Activated CD8-positive, alpha-beta memory T cell treated with anti-CD3 and anti-CD28 coated beads, Interleukin-2, amount 50 U/mL, for 24 hours (primary cell): ENCODE measurements at regions not wholly inside any gene's neighbourhood (a gene's known extent, or its start where the extent isn't known, plus 50 kb on each side); places are given as distances from the start of the nearest gene placed in this dataset.
"Not testable (repeated sequence)": the region's sequence is repeated elsewhere in the genome, so short reads cannot be mapped to it uniquely, and the experiment has no call there.

ENCODE experiments used
- DNase-seq: peaks from one replicate; pipeline ENCODE4 v3.0.0-alpha.2; 2020; ENCODE audit errors: extremely low read depth

DNA sequence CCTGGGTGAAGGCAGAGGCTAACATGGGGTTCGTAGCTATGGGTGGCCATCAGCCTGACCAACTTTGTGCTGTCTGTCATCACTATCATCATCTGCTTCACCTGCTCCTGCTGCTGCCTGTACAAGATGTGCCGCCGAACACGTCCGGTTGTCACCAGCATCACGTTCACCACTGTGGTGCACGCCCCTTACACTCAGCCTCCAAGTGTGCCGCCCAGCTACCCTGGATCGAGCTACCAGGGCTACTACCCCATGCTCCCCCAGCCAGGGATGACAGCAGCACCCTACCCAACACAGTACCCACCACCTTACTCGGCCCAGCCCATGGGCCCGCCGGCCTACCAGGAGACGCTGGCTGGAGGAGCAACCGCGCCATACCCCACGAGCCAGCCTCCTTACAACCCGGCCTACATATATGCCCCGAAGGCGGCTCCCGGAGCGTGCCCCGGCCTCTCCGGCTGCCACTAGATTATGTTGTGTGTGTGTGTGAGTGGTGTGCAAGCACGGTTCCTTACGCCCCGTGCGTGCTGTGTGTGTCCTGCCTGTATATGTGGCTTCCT is 213.4 kb upstream of the XIST start:
- DNase-seq = no peak

DNA sequence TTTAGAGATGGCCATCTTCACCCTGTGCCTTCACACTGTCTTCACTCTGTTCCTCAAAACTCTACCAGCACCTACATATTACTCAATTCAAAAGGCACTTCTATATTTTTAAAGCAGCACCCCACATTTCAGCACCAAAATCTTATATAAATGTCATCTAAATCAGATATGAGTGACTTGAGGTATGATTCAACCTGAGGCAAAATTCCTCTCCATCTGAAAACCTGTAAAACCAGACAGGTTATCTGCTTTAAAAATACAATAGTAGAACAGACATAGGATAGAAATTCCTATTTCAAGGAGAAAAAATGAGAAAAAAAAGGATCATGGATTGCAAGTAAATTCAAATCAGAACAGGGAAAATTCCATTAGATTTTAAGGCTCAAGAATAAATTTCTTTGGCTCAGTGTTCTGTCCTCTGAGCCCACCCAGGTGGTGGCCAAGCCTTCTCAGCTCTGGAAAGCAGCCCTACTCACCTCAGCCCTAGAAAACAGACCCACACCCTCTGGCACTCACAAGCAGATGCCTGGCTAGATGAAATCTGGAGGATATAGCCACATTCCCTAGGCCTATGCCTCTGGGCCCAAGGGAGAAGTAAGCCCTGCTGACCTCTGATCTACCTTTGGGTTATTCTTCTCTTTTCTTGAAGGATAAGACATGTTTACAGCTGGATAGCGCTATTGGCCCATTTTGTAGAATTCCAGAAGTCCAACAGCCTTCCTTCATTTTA is 211.1 kb upstream of the XIST start:
- no peak for DNase-seq

DNA sequence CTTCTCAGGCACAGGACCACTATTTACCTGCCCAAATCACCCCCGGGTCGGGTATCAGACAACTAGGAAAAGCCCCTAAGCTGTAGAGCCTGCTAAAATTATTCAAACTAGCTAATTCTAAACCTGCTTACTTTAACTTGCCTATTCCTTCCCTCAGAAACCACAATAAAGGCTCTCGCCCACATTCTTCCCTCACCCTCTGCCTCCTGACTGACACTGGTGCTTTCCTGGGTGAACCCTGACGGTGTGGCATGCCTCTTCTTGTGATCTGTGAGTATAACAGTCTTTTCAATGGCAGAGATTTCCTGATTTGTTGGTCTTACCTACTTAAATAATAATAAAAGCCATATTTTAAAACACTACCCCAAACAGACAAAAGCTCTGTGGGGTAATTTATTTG is 209.4 kb upstream of the XIST start:
- no peak for DNase-seq

DNA sequence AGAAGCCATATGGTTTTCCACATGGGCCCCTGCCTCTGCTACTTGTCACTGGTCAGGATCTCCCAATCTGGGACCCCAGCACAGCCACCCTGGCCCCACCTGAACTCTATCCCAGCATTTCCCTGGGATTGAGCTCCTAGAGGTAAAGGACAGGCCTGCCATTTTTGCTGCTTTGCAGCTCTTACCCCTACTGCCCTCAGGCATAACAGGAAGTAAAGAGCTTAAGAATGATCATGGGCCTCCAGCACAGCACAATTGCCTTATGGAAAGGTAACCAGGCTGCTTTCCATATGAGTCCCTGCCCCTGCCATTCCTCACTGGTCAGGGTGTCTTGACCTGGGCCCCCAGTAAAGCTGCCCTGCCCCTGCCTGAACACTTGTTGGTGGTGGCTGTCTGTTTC is 196.6 kb upstream of the XIST start:
- DNase-seq = no peak

DNA sequence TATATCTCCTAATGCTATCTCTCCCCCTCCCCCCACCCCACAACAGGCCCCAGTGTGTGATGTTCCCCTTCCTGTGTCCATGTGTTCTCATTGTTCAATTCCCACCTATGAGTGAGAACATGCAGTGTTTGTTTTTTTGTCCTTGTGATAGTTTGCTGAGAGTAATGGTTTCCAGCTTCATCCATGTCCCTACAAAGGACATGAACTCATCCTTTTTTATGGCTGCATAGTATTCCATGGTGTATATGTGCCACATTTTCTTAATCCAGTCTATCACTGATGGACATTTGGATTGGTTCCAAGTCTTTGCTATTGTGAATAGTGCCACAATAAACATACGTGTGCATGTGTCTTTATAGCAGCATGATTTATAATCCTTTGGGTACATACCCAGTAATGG is 181.6 kb upstream of the XIST start:
- DNase-seq = not testable (repeated sequence)

DNA sequence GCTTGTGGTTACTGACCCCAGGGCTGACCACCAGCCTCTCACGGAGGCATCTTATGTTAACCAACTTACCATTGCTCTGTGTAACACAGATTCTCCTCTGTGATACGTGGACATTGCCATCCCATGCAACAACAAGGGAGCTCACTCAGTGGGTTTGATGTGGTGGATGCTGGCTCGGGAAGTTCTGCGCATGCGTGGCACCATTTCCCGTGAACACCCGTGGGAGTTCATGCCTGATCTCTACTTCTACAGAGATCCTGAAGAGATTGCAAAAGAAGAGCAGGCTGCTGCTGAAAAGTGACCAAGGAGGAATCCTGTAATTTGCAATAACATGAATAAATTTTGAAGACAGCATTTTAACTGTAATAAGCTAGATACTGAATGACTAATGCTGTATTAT is 179.0 kb upstream of the XIST start:
- DNase-seq = not testable (repeated sequence)

DNA sequence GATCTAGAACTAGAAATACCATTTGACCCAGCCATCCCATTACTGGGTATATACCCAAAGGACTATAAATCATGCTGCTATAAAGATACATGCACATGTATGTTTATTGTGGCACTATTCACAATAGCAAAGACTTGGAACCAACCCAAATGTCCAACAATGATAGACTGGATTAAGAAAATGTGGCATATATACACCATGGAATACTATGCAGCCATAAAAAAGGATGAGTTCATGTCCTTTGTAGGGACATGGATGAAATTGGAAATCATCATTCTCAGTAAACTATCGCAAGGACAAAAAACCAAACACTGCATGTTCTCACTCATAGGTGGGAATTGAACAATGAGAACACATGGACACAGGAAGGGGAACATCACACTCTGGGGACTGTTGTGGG is 178.3 kb upstream of the XIST start:
- not testable (repeated sequence) for DNase-seq

DNA sequence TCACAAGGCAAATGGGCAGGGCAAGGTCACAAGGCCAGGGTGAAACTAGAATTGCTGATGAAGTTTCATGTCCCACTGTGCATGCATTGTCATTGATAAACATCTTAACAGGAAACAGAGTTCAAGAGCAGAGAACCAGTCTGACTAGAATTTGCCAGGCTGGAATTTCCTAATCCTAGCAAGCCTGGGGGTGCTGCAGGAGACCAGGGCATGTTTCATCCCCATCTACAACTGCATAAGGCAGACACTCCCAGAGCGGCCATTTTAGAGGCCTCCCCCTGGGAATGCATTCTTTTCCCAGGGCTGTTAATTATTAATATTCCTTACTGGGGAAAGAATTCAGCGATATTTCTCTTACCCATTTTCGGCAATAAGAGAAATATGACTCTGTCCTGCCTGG is 172.6 kb upstream of the XIST start:
- not testable (repeated sequence) for DNase-seq

DNA sequence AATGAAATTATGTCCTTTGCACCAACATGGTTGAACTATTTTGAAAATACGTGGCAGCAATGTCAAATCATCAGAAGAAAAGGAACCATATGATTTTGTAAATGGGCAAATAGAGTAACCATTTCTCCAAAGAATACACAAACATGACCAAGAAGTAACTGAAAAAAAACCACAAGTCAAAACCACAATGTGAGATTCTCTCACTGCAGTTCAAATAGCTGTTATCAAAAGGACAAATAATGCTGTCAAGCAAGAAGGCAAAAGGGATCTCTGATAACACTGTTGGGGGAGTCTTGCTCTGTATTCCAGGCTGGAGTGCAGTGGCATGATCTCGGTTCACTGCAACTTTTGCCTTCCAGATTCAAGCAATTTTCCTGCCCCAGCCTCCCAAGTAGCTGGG is 170.7 kb upstream of the XIST start:
- DNase-seq = no peak

DNA sequence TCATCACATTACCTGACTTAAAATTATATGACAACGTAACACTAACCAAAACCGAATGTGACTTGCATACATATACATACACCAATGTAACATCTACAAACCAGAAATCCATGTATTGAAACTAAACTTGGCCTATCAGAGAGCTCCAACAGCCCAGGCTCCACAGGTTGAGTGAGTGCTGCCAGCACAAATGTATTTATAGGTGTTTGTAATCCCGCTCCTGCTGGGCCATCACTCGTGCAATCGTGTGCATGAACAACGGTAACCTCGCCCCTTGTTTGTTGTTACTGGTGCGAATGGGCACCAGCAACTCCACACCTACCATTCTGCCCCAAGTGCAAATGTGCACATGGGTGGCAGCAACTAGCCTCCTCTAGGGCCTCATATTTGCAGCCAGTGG is 165.7 kb upstream of the XIST start:
- DNase-seq = no peak

DNA sequence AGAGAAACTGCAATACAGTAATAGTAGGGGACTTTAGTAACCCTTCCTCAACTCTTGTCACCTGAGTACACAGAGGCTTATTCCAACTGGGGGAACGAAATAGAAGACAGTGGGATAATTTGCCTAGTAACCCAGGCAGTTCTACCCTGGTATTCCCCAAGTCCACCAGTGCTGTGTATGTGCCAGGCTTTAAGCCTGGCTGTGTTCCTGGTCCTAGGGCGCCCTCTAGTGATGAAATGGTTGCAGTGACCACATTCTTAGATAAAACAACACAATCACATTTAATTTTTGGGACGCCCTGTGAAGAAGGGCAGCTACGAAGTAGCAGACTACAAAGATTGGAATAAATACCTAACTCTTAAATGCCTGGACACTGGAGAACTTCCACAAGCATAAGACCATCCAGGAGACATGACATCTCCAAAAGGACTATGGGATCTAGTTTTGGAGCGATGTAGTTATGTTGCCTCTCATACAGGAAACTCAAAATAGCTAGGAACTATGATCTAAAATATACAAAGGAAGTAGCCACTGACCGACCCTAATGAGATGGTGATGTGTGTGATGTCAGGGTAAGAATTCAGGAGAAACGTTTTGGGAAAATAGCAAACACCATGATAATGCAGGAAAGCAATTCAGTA is 163.0 kb upstream of the XIST start:
- DNase-seq = peak; percentile 5

DNA sequence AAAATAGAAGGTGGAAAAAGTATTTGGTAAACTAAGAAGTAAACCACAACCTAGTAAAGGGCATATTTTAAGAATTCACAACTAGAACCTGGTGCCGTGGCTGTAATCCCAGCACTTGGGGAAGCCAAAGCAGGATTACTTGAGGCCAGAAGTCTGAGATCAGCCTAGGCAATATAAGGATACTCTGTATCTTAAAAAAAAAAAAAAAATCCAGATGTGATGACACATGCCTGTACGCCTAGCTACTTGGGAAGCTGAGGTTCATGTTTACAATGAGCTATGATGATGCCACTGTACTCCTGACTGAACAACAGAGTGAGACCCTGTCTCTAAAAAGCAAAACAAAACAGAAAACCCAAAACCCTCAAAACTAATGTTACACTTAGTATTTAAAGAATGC is 156.5 kb upstream of the XIST start:
- no peak for DNase-seq

DNA sequence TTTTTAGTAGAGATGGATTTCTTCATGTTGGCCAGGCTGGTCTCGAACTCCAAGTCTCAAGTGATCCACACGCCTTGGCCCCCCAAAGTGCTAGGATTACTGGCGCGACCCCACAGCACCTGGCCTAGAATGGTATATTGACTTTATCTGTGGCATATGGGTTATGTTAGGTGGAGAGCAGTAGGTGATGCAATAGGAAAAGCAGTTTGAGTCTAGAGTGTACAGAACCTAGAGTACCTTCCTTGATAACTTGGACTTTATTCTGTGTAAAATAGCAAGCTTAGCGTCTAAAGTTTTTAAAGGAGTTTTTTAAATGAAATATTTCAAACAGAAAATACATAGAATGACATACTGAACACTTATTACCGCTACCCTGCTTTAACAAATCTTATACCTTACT is 139.5 kb upstream of the XIST start:
- DNase-seq = no peak

DNA sequence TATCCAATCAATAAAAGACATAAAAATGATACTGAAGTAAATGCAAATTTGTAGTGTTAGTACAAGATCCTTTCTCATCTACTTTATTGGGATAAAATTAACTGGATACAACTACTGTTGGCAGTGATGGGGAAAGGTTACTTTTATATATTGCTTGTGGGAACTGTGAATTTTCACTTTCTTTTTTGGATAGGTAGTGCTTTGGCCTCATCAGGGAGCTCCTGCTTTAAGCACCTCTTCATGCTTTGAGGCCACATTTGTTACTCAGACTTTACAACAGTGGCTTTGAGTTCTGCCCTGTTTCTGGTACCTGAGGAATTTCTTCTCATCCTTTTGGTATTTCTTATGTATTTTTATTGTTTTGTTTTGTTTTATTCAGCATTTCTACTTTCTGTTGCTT is 134.7 kb upstream of the XIST start:
- DNase-seq = no peak

DNA sequence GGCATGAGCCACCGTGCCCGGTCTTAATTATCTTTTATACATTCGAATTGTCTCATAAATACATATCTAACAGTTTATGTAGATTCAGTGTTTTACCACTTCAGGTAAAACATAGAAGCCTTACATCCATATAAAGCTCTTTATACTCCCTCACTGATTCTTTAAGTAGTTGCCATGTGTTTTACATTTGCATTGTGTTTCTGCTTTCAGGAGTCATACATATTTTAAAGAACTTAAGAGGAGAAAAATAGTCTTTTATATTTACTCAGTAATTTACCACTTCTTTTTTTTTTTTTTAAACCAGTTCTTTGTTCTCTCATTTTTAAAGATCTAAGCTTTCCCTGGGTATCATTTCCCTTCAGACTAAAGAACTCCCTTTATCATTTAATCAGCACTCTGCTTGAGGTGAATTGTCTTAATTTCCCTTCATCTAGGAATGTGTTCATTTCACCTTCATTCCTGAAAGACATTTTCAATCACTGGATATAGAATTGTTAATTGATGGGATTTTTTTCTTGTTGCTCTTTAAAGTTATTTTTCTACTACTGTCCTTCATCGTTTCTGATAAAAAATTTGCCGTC is 127.1 kb upstream of the XIST start:
- DNase-seq = no peak

DNA sequence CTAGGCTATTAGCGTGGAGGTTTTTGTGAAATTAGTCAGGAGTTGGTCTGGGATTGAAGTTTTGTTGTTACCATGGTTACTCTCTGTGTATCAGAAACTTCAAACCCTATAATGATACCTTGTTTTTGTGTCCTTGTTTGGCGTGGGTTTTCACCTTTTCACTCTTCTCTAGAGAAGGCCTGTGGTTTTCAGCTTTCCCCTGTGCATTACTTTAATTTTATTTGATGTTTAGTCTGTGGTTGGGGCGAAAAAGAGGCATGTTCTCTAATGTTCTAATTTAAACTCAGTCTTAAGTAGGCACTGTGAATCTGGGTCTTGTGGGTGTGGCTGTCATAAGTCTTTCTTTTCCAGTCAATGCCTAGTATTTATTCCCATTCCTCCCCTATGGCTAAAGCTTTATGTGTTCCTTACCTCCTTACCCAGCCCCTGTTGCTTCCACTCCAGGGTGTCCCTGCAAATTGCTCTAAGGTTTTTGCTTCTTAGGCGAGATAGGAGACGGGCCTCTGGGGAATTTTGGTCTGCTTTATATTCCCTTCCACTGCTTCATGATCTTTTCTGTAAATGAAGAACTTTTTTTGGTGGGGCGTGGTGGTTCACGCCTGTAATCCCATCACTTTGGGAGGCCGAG is 125.1 kb upstream of the XIST start:
- DNase-seq = no peak

DNA sequence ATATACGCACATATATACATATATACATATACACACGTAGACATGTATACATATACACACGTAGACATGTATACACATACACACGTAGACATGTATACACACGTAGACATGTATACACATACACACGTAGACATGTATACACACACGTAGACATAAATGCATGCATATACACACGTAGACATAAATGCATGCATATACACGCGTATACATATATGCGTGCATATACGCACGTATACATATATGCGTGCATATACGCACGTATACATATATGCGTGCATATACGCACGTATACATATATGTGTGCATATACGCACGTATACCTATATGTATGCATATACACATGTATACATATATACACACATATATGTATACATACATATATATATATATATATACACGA is 114.9 kb upstream of the XIST start:
- not testable (repeated sequence) for DNase-seq

DNA sequence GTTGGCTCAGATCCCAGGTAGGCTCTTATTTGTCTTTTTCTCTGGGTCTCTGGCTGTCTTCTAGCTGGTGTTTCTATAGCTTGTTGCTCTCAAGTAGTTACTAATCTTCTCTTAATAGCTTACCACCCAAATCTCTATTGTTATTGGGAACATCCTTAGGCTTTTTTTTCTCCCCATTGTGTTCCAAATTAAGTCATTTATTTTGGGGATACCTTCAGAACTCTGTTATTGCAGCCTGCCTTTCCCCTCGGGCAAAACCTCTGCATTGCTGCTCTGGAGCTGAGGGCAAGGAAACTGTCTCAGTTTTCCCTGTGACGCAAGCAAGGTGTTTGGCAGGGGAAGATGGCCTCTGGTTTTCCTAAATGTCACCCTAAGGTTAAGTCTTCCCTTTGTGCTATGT is 113.3 kb upstream of the XIST start:
- no peak for DNase-seq

DNA sequence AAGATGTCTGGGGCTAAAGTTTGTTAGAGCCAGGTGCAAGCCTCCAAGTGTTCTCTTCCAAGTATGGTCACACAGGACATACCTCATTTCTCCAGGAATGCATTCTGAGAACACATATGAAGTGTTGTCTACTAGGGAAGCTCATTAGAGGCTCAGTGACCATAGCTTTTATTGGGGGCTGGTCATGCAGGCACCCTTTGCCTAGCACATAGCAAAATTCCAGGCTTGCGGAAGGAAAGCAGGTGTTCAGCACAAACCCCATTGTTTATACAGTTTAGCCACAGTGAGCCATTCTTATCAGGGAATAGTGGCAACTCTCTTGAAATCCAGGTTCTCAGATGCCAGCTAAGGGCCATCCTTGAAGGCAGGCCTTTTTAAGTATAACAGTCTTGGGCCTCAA is 112.1 kb upstream of the XIST start:
- DNase-seq = no peak

DNA sequence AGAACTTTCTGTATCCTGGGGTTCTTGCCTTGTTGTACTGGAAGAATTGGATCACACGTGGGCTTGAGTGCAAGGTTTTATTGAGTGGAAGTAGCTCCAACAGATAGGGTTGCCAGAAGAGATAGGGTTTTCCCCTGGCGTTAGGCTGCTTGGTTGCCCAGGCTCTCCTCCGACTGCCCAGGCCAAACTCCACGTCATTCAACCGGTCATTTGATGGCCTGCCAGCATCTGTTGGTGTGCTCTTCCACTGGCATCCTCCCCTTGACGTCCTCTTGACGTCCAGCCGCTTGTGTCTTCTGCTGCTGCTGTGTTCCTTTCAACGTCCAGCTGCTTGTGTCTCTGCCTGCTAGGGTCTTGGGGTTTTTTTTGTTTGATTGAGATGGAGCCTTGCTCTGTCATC is 111.2 kb upstream of the XIST start:
- DNase-seq = no peak

DNA sequence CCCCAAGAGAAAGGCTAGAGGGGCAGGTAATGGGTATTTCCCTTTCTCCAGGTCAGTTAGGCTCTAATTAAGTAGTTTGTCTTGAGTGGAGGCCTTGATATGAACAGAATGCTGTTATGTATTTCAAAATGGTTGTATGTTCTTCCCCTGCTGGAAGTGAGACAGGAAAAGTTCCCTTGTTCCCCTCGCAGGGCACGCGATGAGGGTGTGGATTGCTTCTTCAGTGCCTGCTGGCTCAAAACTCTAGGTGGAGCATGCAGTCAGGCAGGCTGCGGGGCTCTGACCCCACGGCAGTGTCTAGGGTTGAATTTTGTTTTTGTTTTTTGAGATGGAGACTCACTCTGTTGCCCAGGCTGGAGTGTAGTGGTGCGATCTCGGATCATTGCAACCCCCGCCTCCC is 110.4 kb upstream of the XIST start:
- no peak for DNase-seq

DNA sequence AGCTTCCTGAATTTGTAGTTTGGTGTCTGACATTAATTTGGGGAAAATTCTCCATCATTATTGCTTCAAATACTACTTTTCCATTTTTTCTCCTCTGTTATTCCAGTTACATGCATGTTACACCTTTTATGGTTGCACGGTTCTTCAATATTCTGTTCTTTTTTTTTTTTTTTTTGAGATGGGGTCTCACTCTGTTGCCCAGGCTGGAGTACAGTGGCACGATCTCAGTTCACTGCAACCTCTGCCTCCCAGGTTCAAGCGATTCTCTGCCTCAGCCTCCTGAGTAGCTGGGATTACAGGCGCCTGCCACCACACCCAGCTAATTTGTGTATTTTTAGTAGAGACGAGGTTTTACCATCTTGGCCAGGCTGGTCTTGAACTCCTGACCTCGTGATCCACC is 109.4 kb upstream of the XIST start:
- not testable (repeated sequence) for DNase-seq

DNA sequence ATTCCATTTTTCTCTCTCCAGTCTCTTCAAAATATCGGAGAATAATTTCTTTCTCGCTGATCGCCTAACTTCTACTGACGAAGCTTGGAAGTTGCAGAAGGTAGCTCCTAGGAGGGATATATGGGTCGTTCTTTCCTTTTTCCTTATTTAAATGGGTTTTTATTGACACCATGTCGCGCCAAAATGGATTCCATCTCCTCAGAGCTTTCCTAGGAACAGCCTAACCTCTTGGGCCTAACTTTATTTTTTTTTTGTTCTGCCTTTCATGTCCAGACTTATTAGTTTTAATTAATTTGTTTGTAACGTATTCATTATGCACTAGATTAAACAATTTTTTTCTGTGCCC is 92.0 kb upstream of the XIST start:
- no peak for DNase-seq
